NCI-H526 (cell line): ENCODE measurements at regions not wholly inside any gene's neighbourhood (a gene's known extent, or its start where the extent isn't known, plus 50 kb on each side); places are given as distances from the start of the nearest gene placed in this dataset.

Source experiments
- DNase-seq, 2 experiments: peaks; one replicate each; lab custom pipeline; 2025; lab: John Stamatoyannopoulos, UW

GRCh38 chr22:48261048-48261621 lies 1498.7 kb downstream of the TBC1D22A start:
- no peak for DNase-seq

DNA sequence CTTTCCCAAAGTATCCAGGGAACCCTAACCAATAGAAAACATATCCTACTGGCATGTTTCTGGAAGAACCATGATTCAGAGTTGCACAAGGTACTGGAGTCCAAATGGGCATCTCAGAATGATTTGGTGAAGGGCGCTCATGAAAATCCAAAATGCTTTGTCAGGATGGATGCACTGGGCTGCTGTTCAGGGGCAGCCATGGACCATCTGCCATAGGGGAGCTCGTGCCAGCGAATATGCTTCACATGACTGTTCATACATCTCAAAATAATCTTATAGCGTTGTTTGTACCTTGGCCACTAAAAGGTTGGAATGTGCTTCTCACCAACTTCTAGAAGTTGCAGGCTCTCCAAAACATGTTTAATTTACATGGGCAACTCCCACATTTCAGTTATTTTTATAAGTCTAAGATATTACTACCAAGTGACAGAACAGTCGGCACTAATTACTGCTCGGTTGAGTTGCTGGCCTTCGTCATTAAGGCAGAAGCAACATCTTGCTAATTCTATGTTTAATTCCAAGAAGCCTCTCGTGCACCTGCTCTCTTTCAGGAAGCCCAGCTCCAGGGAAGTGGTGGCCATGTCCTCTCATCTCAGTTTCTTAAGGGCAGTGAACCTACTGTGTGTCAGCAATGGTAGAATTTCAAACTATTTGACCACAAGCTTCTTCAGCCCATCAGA lies 1497.7 kb downstream of the TBC1D22A start:
- no peak for DNase-seq

DNA sequence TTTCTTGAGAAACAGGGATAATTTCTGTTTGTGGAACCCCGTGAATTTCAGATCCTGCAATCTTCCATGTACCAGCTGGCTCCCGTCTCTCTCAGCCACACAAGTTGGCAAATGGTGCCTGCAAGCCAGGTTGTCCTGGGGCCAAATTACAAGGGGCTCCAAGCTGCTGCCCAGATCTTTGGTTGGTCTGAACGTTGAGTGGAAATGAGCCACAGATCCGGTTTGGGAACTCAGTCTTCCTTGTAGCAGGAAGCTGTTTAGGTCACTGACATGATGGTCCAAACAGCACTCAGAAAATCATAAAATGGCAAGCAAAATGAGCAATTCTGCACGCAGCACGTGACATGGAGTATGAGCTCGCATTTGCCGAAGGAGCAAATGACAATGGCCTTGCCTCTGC lies 1496.4 kb downstream of the TBC1D22A start:
- DNase-seq, result no peak

GRCh38 chr22:48258064-48258701 lies 1495.7 kb downstream of the TBC1D22A start:
- DNase-seq, result no peak

- no peak for DNase-seq
Observed at GRCh38 chr22:48257685-48258055, 1495.2 kb downstream of the TBC1D22A start.

DNA sequence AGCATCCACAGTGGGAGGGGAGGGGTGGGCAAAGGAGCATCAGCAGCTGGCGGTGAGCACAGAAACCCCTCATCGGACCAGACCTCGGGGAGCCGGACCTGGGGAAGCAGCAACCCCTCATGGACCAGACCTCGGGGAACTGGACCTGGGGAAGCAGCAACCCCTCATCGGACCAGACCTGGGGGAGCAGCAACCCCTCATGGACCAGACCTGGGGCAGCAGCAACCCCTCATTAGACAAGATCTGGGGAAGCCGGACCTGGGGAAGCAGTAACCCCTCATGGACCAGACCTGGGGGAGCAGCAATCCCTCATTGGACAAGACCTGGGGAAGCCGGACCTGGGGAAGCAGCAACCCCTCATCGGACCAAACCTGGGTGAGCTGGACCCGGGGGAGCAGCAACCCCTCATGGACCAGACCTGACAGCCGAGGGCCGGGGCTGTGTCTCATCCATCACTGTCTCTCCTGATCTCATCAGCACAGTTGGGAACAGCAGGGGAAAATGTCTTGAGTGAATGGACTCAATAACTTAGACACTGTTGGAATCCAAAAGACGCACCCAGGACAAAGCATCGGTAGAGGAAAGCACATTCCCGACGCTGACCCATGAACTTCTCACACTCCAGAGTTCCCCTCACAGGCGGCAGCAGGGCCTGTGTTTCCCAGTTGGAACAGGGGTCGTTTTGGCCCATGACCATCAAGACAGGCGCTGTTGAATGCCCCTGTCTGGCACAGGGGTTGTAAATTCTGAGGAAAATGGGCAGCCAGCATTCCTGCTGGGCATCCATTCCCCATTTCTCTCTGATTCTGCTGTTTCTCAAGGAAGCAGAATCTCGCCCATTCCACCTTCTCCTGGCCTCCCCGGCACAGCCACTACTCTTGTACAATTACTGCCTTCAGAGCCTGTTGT lies 1494.6 kb downstream of the TBC1D22A start:
- no peak for DNase-seq

GRCh38 chr22:48256041-48256739 lies 1493.7 kb downstream of the TBC1D22A start:
- DNase-seq, result no peak

- DNase-seq, result peak; percentile 16 to 21
Observed at GRCh38 chr22:48254311-48254873, 1491.9 kb downstream of the TBC1D22A start.

GRCh38 chr22:48253573-48253972 lies 1491.1 kb downstream of the TBC1D22A start:
- DNase-seq, result no peak

DNA sequence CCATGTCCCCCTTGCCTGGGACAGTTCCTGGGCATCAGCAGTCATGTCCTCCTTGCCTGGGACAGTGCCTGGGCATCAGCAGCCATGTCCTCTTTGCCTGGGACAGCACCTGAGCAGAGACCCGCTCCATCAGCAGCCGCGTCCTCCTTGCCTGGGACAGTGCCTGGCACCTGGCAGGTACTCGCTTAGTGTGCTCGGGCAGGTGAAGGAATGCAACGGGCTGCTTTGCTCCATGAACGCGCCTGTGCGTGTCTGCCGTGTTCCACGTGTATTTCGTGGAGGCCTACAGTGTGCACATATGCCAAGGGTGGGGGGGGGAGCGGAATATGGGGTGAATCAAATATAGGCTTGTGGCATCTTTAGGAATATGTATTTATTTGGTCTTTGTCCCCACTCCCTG lies 1490.7 kb downstream of the TBC1D22A start:
- no peak for DNase-seq

DNA sequence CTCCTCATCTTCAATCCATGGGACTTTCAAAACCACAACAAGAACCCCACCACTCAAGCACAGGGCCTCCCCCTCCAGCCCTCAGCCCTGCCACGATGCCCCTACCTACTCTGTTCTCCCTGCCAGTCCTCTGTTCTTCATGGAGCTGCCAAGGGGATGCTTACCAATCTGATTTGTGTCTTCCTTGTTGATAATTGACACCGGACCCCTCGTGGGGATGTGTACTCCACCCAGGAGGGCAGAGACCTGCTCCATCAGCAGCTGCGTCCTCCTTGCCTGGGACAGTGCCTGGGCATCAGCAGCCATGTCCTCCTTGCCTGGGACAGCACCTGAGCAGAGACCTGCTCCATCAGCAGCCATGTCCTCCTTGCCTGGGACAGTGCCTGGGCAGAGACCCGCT lies 1489.2 kb downstream of the TBC1D22A start:
- no peak for DNase-seq

- no peak for DNase-seq
Observed at GRCh38 chr22:48250937-48251530, 1488.6 kb downstream of the TBC1D22A start.

- no peak for DNase-seq
Observed at GRCh38 chr22:48250286-48250895, 1487.9 kb downstream of the TBC1D22A start.

- DNase-seq, result no peak
Observed at GRCh38 chr22:48249713-48250268, 1487.3 kb downstream of the TBC1D22A start.

DNA sequence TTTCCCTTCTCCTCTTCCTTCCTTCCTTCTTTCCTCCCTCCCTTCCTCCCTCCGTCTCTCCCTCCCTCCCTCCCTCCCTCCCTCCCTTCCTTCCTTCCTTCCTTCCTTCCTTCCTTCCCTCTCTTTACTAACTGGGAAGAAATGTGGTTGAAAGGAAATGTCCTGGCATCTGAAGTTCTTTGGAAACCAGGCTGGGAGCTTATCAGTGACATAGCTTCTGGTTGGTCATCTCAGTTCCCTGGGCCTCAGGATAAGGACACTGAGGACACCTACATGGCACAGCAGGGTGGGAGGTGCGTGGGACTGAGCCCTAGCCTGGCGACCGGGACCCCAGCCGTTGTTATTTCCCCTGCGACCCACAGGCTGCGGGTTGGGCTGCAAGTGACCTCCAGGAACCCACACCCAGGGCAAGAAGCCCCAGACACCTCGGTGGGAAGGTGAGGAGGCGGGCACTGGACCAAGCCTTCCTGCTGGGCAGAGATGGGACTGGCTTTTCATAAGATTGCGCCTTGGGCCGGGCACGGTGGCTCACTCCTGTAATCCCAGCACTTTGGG lies 1486.5 kb downstream of the TBC1D22A start:
- no peak for DNase-seq

GRCh38 chr22:48247829-48248228 lies 1485.4 kb downstream of the TBC1D22A start:
- no peak for DNase-seq

DNA sequence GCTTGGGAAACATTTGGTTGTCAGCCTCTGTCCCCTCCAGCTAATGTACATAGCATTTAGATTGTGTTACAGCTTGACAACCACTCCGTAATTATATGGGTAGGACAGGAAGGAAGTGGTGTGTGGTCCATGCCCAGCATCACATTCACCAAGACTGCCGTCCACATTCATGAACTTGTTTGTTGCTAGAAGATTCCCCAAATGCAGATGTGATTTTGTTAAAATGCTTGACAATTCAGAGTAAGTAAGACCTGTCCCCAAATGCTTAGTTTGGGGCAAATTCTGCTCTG lies 1482.7 kb downstream of the TBC1D22A start:
- DNase-seq, result no peak

DNA sequence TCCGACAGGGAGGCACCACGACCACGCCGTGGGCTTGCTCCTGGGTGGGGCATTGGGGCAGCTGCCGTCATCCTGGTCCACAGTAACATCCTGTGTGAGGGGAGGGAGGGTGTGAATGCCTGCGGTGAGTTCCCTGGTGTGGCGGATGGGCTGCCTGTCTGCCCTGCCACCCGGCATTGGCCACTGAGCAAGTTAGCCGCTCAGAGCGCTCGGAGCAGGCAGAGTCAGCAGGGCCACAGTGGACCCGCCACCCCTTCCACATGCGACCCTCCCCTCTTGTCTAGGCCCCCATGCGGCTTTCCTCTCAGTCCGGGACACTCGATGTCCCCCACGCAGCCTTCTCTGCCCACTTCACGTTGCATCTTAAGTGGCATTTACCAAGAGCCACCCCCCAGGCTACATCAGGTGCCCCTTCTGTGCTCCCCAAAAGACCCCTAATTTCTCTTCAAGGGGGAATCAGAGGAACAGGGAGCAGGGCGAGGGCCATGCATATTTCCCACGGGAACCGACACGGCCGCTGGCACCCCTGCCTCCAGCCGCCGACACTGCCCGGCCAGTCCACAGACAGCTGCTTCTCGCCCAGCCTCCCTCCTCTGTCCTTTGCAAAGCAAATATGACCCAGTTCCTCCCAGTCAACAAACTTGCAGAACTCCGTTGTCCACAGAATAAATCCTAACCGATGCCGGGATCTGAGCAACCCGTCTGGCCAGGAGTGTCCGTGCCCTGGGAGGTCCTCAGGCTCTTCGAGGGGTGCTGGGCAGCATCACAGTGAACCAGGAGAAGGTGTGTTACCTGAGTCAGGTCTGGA lies 1482.1 kb downstream of the TBC1D22A start:
- no peak for DNase-seq

DNA sequence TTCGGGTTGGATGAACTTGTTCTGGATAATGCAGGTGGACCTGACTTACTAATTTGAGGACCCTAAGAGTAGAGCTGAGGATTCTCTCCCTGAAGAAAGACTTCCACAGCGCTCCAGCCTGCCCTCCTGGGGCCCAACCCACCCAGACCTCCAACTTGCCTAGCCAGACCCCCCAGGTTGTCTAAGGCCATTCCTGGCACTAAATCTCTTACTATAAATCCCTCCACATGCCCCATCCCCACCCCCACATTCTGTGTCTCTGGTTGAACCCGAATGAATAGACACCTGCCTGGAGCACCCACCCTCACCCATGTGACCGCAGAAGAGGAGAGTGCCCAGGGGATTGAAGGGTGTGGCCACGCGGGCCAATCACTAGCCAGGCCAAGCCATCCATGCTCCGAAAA lies 1480.0 kb downstream of the TBC1D22A start:
- DNase-seq, result no peak
